GM12872 (cell line): ENCODE measurements at regions not wholly inside any gene's neighbourhood (a gene's known extent, or its start where the extent isn't known, plus 50 kb on each side); places are given as distances from the start of the nearest gene placed in this dataset.

Experiments
- CTCF ChIP-seq: IDR thresholded peaks from 3 replicates; pipeline ENCODE4 v1.5.1; 2011; ENCODE audit warnings: low read depth, mild to moderate bottlenecking, low read length, moderate library complexity; ENCODE audit not compliant: insufficient read depth

DNA sequence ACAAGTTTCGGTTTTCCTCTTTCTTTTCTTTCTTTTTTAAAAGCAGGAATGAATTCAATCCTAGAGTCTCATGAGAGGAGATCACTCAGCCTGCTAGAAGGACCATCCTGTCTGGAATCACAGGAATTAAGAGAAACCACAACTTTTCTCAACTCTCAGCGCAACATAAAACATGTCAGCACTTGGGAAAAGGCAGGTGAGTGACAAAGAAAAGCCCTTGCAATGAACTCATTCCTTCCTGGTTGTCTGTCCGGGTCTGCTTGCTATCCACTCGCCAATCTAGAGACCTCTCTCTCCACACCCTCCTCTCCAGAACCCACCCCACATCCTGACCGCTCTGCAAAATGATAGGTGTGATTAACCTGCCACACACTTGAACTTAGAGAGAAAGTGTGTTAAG lies 253.8 kb downstream of the LY86 start:
- TF ChIP-seq CTCF = no peak

DNA sequence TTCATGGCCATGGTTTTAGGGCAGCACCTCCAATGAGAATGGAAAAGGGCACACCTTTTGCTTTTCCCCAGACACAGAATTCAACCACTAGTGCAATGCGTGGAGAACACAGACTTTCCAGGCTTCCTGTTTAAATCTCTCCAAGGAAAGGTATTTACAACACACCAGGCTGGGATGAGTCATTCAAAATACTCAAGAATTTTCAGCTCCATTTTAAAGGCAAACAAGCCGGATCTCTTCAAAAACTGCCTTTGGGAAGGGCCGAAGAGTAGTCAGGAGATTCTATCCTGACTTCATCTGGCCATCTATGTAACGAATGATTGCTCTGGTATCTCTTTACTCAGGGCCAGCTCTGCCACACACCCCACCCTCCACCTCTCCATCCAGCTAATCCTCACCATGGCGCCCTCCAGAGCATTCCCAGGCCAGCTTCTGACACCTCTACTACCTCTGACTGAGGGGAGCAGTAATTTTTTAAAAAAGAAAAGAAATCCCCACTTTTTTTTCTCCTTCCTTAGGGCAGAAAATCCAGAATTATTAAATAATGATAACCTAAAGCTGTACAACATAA lies 254.6 kb downstream of the LY86 start:
- TF ChIP-seq CTCF = no peak

DNA sequence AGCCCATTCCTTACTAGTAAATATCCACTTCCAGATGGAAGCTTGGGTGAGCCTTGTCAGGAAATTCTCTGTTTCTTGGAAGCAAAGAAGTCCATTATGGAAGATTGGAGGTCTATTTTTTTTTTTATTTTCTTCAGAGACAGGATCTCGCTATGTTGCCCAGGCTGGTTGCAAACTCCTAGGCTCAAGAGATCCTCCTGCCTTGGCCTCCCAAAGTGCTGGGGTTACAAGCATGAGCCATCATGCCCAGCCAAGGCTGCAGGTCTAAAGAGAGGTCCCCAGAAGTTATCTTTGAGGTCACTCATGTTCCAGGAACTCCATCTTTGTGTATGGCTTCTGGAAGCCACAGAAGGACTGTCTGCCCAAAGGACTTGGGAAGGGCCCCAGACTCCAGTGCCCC lies 255.3 kb downstream of the LY86 start:
- no peak for TF ChIP-seq CTCF

GRCh38 chr6:6844530-6844929 lies 256.0 kb downstream of the LY86 start:
- TF ChIP-seq CTCF = no peak

DNA sequence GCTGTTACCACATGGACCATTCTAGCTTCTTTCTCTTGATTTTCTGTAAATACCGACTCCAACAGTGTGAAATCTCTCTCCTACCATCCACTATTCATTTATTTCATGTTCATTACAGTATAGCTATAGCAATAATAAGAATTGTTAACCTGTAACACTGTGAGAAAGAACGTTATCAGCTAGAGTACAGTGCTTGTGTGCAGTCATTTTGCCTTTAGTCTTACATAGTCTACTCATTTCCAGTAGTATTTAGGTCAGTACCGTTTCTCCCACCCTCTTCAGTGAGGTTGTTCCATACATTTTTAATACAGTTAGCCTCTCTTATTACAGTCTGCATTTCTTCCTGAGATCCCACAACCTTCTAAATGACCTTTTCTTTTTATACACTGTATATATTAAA lies 257.1 kb downstream of the LY86 start:
- TF ChIP-seq CTCF = no peak

- TF ChIP-seq CTCF = no peak
Measured at GRCh38 chr6:6847591-6847990, 259.1 kb downstream of the LY86 start.

DNA sequence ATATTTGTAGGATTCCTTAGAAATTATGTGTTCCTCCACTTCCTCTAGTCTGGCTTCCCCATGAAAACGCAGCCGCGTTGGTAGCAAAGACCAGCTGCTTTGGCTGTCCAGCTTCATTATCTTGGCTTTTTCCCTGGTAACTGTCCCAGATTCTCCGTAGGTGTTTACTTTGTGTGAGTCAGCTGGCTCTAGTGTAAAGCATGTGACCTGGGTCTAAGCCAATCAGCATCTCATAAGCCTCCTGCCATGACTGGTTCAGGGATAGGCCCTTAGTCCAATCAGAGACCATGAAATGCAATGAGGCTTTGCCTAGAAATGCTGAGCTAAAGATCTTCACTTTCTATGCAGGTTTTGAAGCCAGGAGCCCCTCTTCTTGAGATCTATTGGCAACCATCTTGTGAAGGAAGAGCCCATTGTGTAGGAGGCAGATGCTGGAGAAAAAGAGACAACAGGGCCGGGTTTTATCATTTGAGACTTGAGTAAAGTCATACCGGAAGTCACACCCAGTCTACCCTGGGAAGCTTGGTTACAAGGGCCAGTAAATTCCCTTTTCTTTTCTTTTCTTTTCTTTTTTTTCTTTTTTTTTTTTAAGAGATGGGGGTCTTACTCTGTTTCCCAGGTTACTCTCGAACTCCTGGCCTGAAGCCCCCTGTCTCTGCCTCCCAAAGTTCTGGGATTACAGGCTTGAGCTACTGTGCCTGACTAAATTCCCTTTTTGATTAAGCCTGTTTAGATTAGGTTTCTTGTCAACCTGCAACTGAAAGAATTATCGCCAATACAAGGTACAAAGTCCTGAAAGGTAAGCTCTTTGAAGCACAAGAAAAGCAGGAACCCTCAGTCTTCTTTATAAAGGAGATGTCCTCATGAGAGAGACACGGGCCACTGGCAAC lies 256.5 kb upstream of the RREB1 start:
- no peak for TF ChIP-seq CTCF
